Activated CD8-positive, alpha-beta memory T cell treated with anti-CD3 and anti-CD28 coated beads, Interleukin-2, amount 10 ng/mL, durations not matched to agents 7 days and 5 days (primary cell): ENCODE measurements at regions not wholly inside any gene's neighbourhood (a gene's known extent, or its start where the extent isn't known, plus 50 kb on each side); places are given as distances from the start of the nearest gene placed in this dataset.
A peak's percentile ranks its signal among the peaks of the same experiment; 100 is the strongest.
"Not testable (repeated sequence)": the region's sequence is repeated elsewhere in the genome, so short reads cannot be mapped to it uniquely, and the experiment has no call there.

Source experiments
- ATAC-seq: fragments of 150-1000 bp; cut with Tn5 transposase; one replicate; pipeline ENCODE4 v1.10.0; 2021; ENCODE audit warnings: moderate library complexity
- CTCF ChIA-PET: fragments of 350-600 bp; sonication (Branson Sonifier 250); formaldehyde crosslinking; loops from one replicate; lab custom pipeline; 2021; ENCODE audit warnings: antibody characterized with exemption; lab: Charles Lee
- DNase-seq: peaks from one replicate; pipeline ENCODE4 v3.0.0-alpha.2; 2020
- H3K27ac Mint-ChIP-seq: one replicate; pipeline ENCODE4 v1.8.0; 2021; ENCODE audit warnings: mild to moderate bottlenecking, mixed read lengths
- H3K27me3 Mint-ChIP-seq: one replicate; pipeline ENCODE4 v1.8.0; 2021; ENCODE audit warnings: mixed read lengths
- H3K36me3 Mint-ChIP-seq: one replicate; pipeline ENCODE4 v1.8.0; 2021; ENCODE audit warnings: mild to moderate bottlenecking, mixed read lengths
- H3K4me1 Mint-ChIP-seq: one replicate; pipeline ENCODE4 v1.8.0; 2021; ENCODE audit warnings: mixed read lengths
- H3K4me3 Mint-ChIP-seq: one replicate; pipeline ENCODE4 v1.8.0; 2021; ENCODE audit warnings: mild to moderate bottlenecking, moderate library complexity, mixed read lengths
- H3K9me3 Mint-ChIP-seq: one replicate; pipeline ENCODE4 v1.8.0; 2022; ENCODE audit warnings: low read depth, mixed read lengths

- peak; percentile 45 for ATAC-seq
Measured at GRCh38 chr10:46216836-46217751, 69.7 kb upstream of the ANTXRL start.

GRCh38 chr10:46217752-46218453, 68.9 kb upstream of the ANTXRL start:
- CTCF ChIA-PET: no interaction called here
- ATAC-seq: no peak
- H3K4me3 Mint-ChIP-seq: no peak overlapping the region
- peaks cover 26% of the 10 kb centered on the region for H3K4me1 Mint-ChIP-seq
- no peaks in the 10 kb centered on the region for H3K9me3 Mint-ChIP-seq
- DNase-seq: no peak
- no peak overlapping the region for H3K27ac Mint-ChIP-seq
- H3K27me3 Mint-ChIP-seq: no peaks in the 10 kb centered on the region
- H3K36me3 Mint-ChIP-seq: no peaks in the 10 kb centered on the region

More at GRCh38 chr10:46216836-46217751, 69.7 kb upstream of the ANTXRL start:
- Mint-ChIP-seq H3K27me3 (no peaks in the 10 kb centered on the region), H3K4me3 (no peak overlapping the region), H3K9me3 (no peaks in the 10 kb centered on the region), H3K27ac (no peak overlapping the region), H3K4me1 (peaks cover 26% of the 10 kb centered on the region), H3K36me3 (no peaks in the 10 kb centered on the region)
- CTCF ChIA-PET: no interaction called here
- DNase-seq: no peak

GRCh38 chr10:46218921-46219320, 67.9 kb upstream of the ANTXRL start:
- no peaks in the 10 kb centered on the region for H3K9me3 Mint-ChIP-seq
- DNase-seq (no peak), ATAC-seq (no peak)
- CTCF ChIA-PET: no interaction called here
- no peak overlapping the region for H3K27ac Mint-ChIP-seq
- peaks cover 26% of the 10 kb centered on the region for H3K4me1 Mint-ChIP-seq
- H3K4me3 Mint-ChIP-seq: no peak overlapping the region
- H3K36me3 Mint-ChIP-seq: no peaks in the 10 kb centered on the region
- H3K27me3 Mint-ChIP-seq: no peaks in the 10 kb centered on the region

- H3K27me3 Mint-ChIP-seq, H3K36me3 Mint-ChIP-seq, CTCF ChIA-PET, ATAC-seq, H3K4me3 Mint-ChIP-seq, H3K27ac Mint-ChIP-seq, H3K9me3 Mint-ChIP-seq: not testable (repeated sequence)
- peak; percentile 37 for DNase-seq
- peaks cover 26% of the 10 kb centered on the region for H3K4me1 Mint-ChIP-seq
Measured at GRCh38 chr10:46219431-46219990, 67.3 kb upstream of the ANTXRL start.

GRCh38 chr10:46220187-46220586, 66.6 kb upstream of the ANTXRL start:
- H3K9me3 Mint-ChIP-seq: no peaks in the 10 kb centered on the region
- DNase-seq (no peak), ATAC-seq (no peak)
- CTCF ChIA-PET: no interaction called here
- no peak overlapping the region for H3K4me3 Mint-ChIP-seq
- no peaks in the 10 kb centered on the region for H3K36me3 Mint-ChIP-seq
- peaks cover 26% of the 10 kb centered on the region for H3K4me1 Mint-ChIP-seq
- H3K27ac Mint-ChIP-seq: no peak overlapping the region
- H3K27me3 Mint-ChIP-seq: no peaks in the 10 kb centered on the region

- Mint-ChIP-seq H3K4me1 (peaks cover 26% of the 10 kb centered on the region), H3K27me3 (no peaks in the 10 kb centered on the region), H3K27ac (no peak overlapping the region), H3K9me3 (no peaks in the 10 kb centered on the region), H3K4me3 (no peak overlapping the region), H3K36me3 (no peaks in the 10 kb centered on the region)
- ATAC-seq (no peak), DNase-seq (peak; percentile 30)
- CTCF ChIA-PET: no interaction called here
Measured at GRCh38 chr10:46220872-46221538, 65.8 kb upstream of the ANTXRL start.

GRCh38 chr10:46222364-46222935, 64.3 kb upstream of the ANTXRL start:
- CTCF ChIA-PET: no interaction called here
- no peaks in the 10 kb centered on the region for H3K36me3 Mint-ChIP-seq
- DNase-seq (no peak), ATAC-seq (no peak)
- H3K27ac Mint-ChIP-seq: no peak overlapping the region
- H3K4me1 Mint-ChIP-seq: peaks cover 23% of the 10 kb centered on the region
- no peak overlapping the region for H3K4me3 Mint-ChIP-seq
- H3K9me3 Mint-ChIP-seq: no peaks in the 10 kb centered on the region
- no peaks in the 10 kb centered on the region for H3K27me3 Mint-ChIP-seq

GRCh38 chr10:46223064-46223480, 63.7 kb upstream of the ANTXRL start:
- H3K4me1 Mint-ChIP-seq: peaks cover 17% of the 10 kb centered on the region
- no peak overlapping the region for H3K4me3 Mint-ChIP-seq
- CTCF ChIA-PET: no interaction called here
- DNase-seq (peak; percentile 38), ATAC-seq (no peak)
- H3K36me3 Mint-ChIP-seq: no peaks in the 10 kb centered on the region
- no peaks in the 10 kb centered on the region for H3K27me3 Mint-ChIP-seq
- H3K9me3 Mint-ChIP-seq: no peaks in the 10 kb centered on the region
- no peak overlapping the region for H3K27ac Mint-ChIP-seq

GRCh38 chr10:46223626-46224413, 63.0 kb upstream of the ANTXRL start:
- peak; percentile 34 for DNase-seq
- Mint-ChIP-seq H3K4me1 (peaks cover 15% of the 10 kb centered on the region), H3K4me3 (no peak overlapping the region), H3K27ac (no peak overlapping the region), H3K27me3 (no peaks in the 10 kb centered on the region), H3K36me3 (no peaks in the 10 kb centered on the region), H3K9me3 (no peaks in the 10 kb centered on the region)
- CTCF ChIA-PET: no interaction called here
- no peak for ATAC-seq

GRCh38 chr10:46224414-46224682, 62.4 kb upstream of the ANTXRL start:
- peaks cover under 1% of the 10 kb centered on the region for H3K36me3 Mint-ChIP-seq
- CTCF ChIA-PET: no interaction called here

GRCh38 chr10:46225597-46225996, 61.2 kb upstream of the ANTXRL start:
- CTCF ChIA-PET: no interaction called here
- Mint-ChIP-seq H3K4me1 (peaks cover 4% of the 10 kb centered on the region), H3K36me3 (peaks cover 7% of the 10 kb centered on the region), H3K27me3 (no peaks in the 10 kb centered on the region), H3K27ac (no peak overlapping the region), H3K9me3 (no peaks in the 10 kb centered on the region), H3K4me3 (no peak overlapping the region)
- ATAC-seq: no peak
- peak; percentile 35 for DNase-seq

More at GRCh38 chr10:46224414-46224682, 62.4 kb upstream of the ANTXRL start:
- no peaks in the 10 kb centered on the region for H3K9me3 Mint-ChIP-seq
- ATAC-seq (no peak), DNase-seq (no peak)
- H3K27me3 Mint-ChIP-seq: no peaks in the 10 kb centered on the region
- H3K4me1 Mint-ChIP-seq: peaks cover 12% of the 10 kb centered on the region
- no peak overlapping the region for H3K4me3 Mint-ChIP-seq
- H3K27ac Mint-ChIP-seq: no peak overlapping the region

- Mint-ChIP-seq H3K27ac (no peak overlapping the region), H3K9me3 (no peaks in the 10 kb centered on the region), H3K4me3 (no peak overlapping the region), H3K36me3 (peaks cover 9% of the 10 kb centered on the region), H3K27me3 (no peaks in the 10 kb centered on the region), H3K4me1 (peaks cover 4% of the 10 kb centered on the region)
- no peak for DNase-seq
- no peak for ATAC-seq
- CTCF ChIA-PET: interaction anchor here (1.3 to 1.4 kb wide), 2 partner anchors 31 to 99 kb away, joined by 3 read pairs; no protein-coding TSS in a partner anchor
Measured at GRCh38 chr10:46226232-46226631, 60.6 kb upstream of the ANTXRL start.
